ENCODE measurements at regions not wholly inside any gene's neighbourhood (a gene's known extent, or its start where the extent isn't known, plus 50 kb on each side); places are given as distances from the start of the nearest gene placed in this dataset.

DNA sequence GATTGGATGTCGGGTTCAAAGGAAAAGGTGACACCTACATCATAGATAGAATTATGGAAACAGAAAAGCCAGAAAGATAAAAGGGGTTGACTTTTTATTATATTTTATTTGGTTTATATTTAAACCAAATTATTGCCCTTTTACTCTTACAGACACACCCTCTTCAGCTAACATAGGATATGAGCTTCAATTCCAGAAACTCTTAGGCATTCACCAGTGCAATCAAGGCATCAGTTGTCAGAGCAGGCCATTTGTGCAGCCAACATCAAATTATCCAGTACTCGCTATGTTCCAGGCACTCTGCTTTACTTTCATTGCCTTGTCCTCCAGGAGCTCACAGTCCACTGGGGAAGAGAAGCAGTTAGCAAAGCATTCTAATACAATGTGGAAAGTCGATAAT lies 347.5 kb downstream of the TFEC start:
- Histone ChIP-seq H3K4me3 (ENCODE audit: control extremely low read depth in 1 of 5, extremely low read depth in 1 of 5, insufficient read depth in 1 of 5, low read depth in 2 of 5, low read length in 4 of 5) (no peak overlapping the region), H3K27ac (ENCODE audit: low read length in 2 of 2) (no peak overlapping the region), H3K79me2 (ENCODE audit: control insufficient read depth, insufficient read depth, low read length) (no peaks in the 10 kb centered on the region), H3K4me1 (ENCODE audit: control insufficient read depth in 2 of 2, insufficient read depth in 2 of 2, low read length in 2 of 2) (no peaks in the 10 kb centered on the region), H3K9me3 (ENCODE audit: control extremely low read depth in 1 of 3, control insufficient read depth in 2 of 3, insufficient read depth in 1 of 3, low read length in 2 of 3) (no peaks in the 10 kb centered on the region), H3K9ac (ENCODE audit: low read length) (no peak overlapping the region), H3K36me3 (replicated peaks in 1 of 2; ENCODE audit: control extremely low read depth in 1 of 2, control insufficient read depth in 1 of 2, extremely low read depth in 1 of 2, insufficient read depth in 2 of 2, low read length in 1 of 2) (no peaks in the 10 kb centered on the region), H2AFZ (ENCODE audit: insufficient read depth, low read depth, low read length, poor library complexity, severe bottlenecking) (no peak overlapping the region), H4K20me1 (ENCODE audit: control insufficient read depth, insufficient read depth, low read length, poor library complexity, severe bottlenecking) (no peaks in the 10 kb centered on the region), H3K27me3 (replicated peaks in 1 of 4; ENCODE audit: control extremely low read depth in 1 of 4, control insufficient read depth in 3 of 4, insufficient read depth in 4 of 4, low read length in 3 of 4) (no peaks in the 10 kb centered on the region), H3K4me2 (replicated peaks; ENCODE audit: low read depth, low read length, poor library complexity, severe bottlenecking) (no peak overlapping the region)
- intact Hi-C loops (cut with micrococcal nuclease) = loop anchor here (10.0 kb wide), 1 partner anchor 818 kb away; no protein-coding TSS in a partner anchor
- Mint-ChIP-seq H3K27me3 (no peaks in the 10 kb centered on the region), H3K4me3 (no peak overlapping the region), H3K4me1 (no peaks in the 10 kb centered on the region), H3K27ac (no peak overlapping the region), H3K9me3 (ENCODE audit: insufficient read depth) (no peaks in the 10 kb centered on the region)
- DNase-seq (no peak), ATAC-seq (ENCODE audit: low read depth) (no peak)
- ChIA-PET CTCF (no interaction called here), POLR2A (no interaction called here)
- no CpG with 5 or more reads among the region's 3 CpGs for WGBS (ENCODE audit: insufficient coverage)
- TF ChIP-seq, protein P1, sequence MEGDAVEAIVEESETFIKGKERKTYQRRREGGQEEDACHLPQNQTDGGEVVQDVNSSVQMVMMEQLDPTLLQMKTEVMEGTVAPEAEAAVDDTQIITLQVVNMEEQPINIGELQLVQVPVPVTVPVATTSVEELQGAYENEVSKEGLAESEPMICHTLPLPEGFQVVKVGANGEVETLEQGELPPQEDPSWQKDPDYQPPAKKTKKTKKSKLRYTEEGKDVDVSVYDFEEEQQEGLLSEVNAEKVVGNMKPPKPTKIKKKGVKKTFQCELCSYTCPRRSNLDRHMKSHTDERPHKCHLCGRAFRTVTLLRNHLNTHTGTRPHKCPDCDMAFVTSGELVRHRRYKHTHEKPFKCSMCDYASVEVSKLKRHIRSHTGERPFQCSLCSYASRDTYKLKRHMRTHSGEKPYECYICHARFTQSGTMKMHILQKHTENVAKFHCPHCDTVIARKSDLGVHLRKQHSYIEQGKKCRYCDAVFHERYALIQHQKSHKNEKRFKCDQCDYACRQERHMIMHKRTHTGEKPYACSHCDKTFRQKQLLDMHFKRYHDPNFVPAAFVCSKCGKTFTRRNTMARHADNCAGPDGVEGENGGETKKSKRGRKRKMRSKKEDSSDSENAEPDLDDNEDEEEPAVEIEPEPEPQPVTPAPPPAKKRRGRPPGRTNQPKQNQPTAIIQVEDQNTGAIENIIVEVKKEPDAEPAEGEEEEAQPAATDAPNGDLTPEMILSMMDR (IDR thresholded peaks at IDR 0.05) = no peak
- TF ChIP-seq EZH2 (IDR thresholded peaks at IDR 0.05; ENCODE audit: borderline replicate concordance, insufficient read depth, low read depth, low read length, poor library complexity, severe bottlenecking) = no peak

DNA sequence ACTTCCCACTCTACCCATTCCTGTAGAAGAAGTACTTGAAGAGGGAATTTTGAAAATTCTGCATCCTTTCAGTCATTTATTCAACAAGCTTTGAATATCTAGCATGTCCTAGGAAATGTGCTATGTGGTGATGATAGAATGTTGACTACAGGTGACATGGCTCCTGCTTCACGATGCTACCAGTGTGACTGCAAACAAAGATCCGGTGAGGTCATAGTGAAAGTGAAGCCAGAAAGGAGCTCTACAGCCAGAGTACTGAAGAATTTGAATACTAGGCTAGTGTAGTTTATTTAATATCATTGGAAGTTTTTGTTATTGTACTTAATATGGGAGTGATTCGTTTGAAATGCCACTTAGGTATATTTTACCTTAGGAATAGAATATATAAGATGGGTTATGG lies 348.1 kb downstream of the TFEC start:
- H2AFZ ChIP-seq (ENCODE audit: insufficient read depth, low read depth, low read length, poor library complexity, severe bottlenecking) = no peak overlapping the region
- no peaks in the 10 kb centered on the region for H4K20me1 ChIP-seq (ENCODE audit: control insufficient read depth, insufficient read depth, low read length, poor library complexity, severe bottlenecking)
- no peaks in the 10 kb centered on the region for H3K36me3 ChIP-seq (replicated peaks in 1 of 2; ENCODE audit: control extremely low read depth in 1 of 2, control insufficient read depth in 1 of 2, extremely low read depth in 1 of 2, insufficient read depth in 2 of 2, low read length in 1 of 2)
- DNase-seq = no peak
- Mint-ChIP-seq H3K27ac (no peak overlapping the region), H3K4me3 (no peak overlapping the region), H3K4me1 (no peaks in the 10 kb centered on the region), H3K27me3 (no peaks in the 10 kb centered on the region), H3K9me3 (ENCODE audit: insufficient read depth) (no peaks in the 10 kb centered on the region)
- ChIA-PET POLR2A (no interaction called here), CTCF (no interaction called here)
- 75% methylated on average over 2 of the region's 3 CpGs for WGBS (ENCODE audit: insufficient coverage)
- H3K4me2 ChIP-seq (replicated peaks; ENCODE audit: low read depth, low read length, poor library complexity, severe bottlenecking) = no peak overlapping the region
- no peak overlapping the region for H3K9ac ChIP-seq (ENCODE audit: low read length)
- no peaks in the 10 kb centered on the region for H3K79me2 ChIP-seq (ENCODE audit: control insufficient read depth, insufficient read depth, low read length)
- H3K4me3 ChIP-seq (ENCODE audit: control extremely low read depth in 1 of 5, extremely low read depth in 1 of 5, insufficient read depth in 1 of 5, low read depth in 2 of 5, low read length in 4 of 5) = no peak overlapping the region
- TF ChIP-seq, protein P1 (IDR thresholded peaks at IDR 0.05) = no peak
- TF ChIP-seq EZH2 (IDR thresholded peaks at IDR 0.05; ENCODE audit: borderline replicate concordance, insufficient read depth, low read depth, low read length, poor library complexity, severe bottlenecking) = no peak
- H3K27ac ChIP-seq (ENCODE audit: low read length in 2 of 2) = no peak overlapping the region
- ATAC-seq (ENCODE audit: low read depth) = no peak
- intact Hi-C loops (cut with micrococcal nuclease) = loop anchor here (10.0 kb wide), 1 partner anchor 818 kb away; no protein-coding TSS in a partner anchor
- no peaks in the 10 kb centered on the region for H3K9me3 ChIP-seq (ENCODE audit: control extremely low read depth in 1 of 3, control insufficient read depth in 2 of 3, insufficient read depth in 1 of 3, low read length in 2 of 3)
- H3K4me1 ChIP-seq (ENCODE audit: control insufficient read depth in 2 of 2, insufficient read depth in 2 of 2, low read length in 2 of 2) = no peaks in the 10 kb centered on the region
- H3K27me3 ChIP-seq (replicated peaks in 1 of 4; ENCODE audit: control extremely low read depth in 1 of 4, control insufficient read depth in 3 of 4, insufficient read depth in 4 of 4, low read length in 3 of 4) = no peaks in the 10 kb centered on the region
